HCT116 (cell line): ENCODE measurements at regions not wholly inside any gene's neighbourhood (a gene's known extent, or its start where the extent isn't known, plus 50 kb on each side); places are given as distances from the start of the nearest gene placed in this dataset.

Source experiments
- CTCF ChIP-seq, 3 experiments: fragments of 200-600 bp in 1 of 3; sonication (generic) in 1 of 3; IDR thresholded peaks in 2 of 3; conservative IDR thresholded peaks in 1 of 3; 2 replicates each; pipeline ENCODE4 v1.5.1; 2012 to 2017; ENCODE audit warnings: low read depth in 2 of 3, low read length in 2 of 3, antibody characterized with exemption in 1 of 3, borderline replicate concordance in 1 of 3, control low read depth in 1 of 3, mild to moderate bottlenecking in 1 of 3, mixed read lengths in 1 of 3, mixed run types in 1 of 3, moderate library complexity in 1 of 3; ENCODE audit not compliant: insufficient read depth in 1 of 3
- ELF1 ChIP-seq: IDR thresholded peaks from 2 replicates; pipeline ENCODE4 v1.6.1; 2012; ENCODE audit warnings: low read depth, borderline replicate concordance
- EZH2 ChIP-seq: fragments of 200-600 bp; sonication (generic); IDR thresholded peaks from 2 replicates; pipeline ENCODE4 v1.6.1; 2017; ENCODE audit warnings: antibody characterized with exemption, mixed run types
- EZH2phosphoT487 ChIP-seq: fragments of 200-600 bp; IDR thresholded peaks from 2 replicates; pipeline ENCODE4 v1.6.1; 2018; ENCODE audit warnings: antibody characterized with exemption, borderline replicate concordance
- JUND ChIP-seq: IDR thresholded peaks from 2 replicates; pipeline ENCODE4 v1.6.1; 2012
- POLR2A ChIP-seq: IDR thresholded peaks from 2 replicates; pipeline ENCODE4 v1.7.0; 2011; ENCODE audit warnings: borderline replicate concordance; ENCODE audit not compliant: insufficient read depth, insufficient read length; ENCODE audit errors: extremely low read depth
- POLR2AphosphoS5 ChIP-seq: IDR thresholded peaks from 2 replicates; pipeline ENCODE4 v1.6.1; 2011; ENCODE audit warnings: mild to moderate bottlenecking, low read depth, low read length, moderate library complexity
- RAD21 ChIP-seq: IDR thresholded peaks from 2 replicates; pipeline ENCODE4 v1.6.1; 2012; ENCODE audit warnings: low read depth, mild to moderate bottlenecking
- REST ChIP-seq: IDR thresholded peaks from 2 replicates; pipeline ENCODE4 v1.6.1; 2012; ENCODE audit warnings: low read depth
- SIN3A ChIP-seq: IDR thresholded peaks from 2 replicates; pipeline ENCODE4 v1.6.1; 2012; ENCODE audit warnings: low read depth
- YY1 ChIP-seq: IDR thresholded peaks from 2 replicates; pipeline ENCODE4 v1.6.1; 2011; ENCODE audit warnings: low read length, low read depth, moderate library complexity, mild to moderate bottlenecking; ENCODE audit not compliant: insufficient replicate concordance; ENCODE audit errors: extremely low read depth

GRCh38 chr20:20967564-20968184 is 138.5 kb downstream of the LINC00237 start:
- no peak for TF ChIP-seq CTCF (IDR thresholded peaks at IDR 0.05 in 2 of 3, conservative IDR thresholded peaks at IDR 0.05 in 1 of 3; ENCODE audit: borderline replicate concordance in 1 of 3, insufficient read depth in 1 of 3, low read depth in 2 of 3, low read length in 2 of 3)
- no peak for TF ChIP-seq EZH2
- TF ChIP-seq EZH2phosphoT487 = no peak
- TF ChIP-seq SIN3A = no peak
- TF ChIP-seq JUND = no peak
- no peak for TF ChIP-seq RAD21
- no peak for TF ChIP-seq YY1
- TF ChIP-seq POLR2A = no peak
- no peak for TF ChIP-seq POLR2AphosphoS5
- TF ChIP-seq ELF1 = no peak
- no peak for TF ChIP-seq REST
